ENCODE measurements at regions not wholly inside any gene's neighbourhood (a gene's known extent, or its start where the extent isn't known, plus 50 kb on each side); places are given as distances from the start of the nearest gene placed in this dataset.

DNA sequence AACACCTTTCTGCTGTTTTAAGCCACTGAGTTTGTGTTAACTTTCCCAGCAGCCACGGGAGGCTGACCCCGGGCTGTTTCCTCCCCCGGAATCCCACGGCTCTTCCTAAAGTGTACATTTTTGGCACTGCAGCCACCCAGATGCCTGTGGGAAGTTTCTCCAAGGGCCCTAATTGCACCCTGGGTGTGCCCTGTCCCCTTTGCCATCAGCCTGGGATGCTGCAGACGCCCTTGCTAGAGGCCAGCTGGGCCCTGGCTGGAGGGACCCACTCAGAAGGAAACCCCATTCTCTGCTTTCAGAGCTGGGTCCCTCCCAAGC is 883.3 kb downstream of the BRD1 start:
- TF ChIP-seq EZH2 (IDR thresholded peaks at IDR 0.05; ENCODE audit: insufficient read depth, poor library complexity, severe bottlenecking) (no peak), EZH2phosphoT487 (IDR thresholded peaks at IDR 0.05; ENCODE audit: insufficient read depth, low read depth) (no peak)
